ENCODE measurements at regions not wholly inside any gene's neighbourhood (a gene's known extent, or its start where the extent isn't known, plus 50 kb on each side); places are given as distances from the start of the nearest gene placed in this dataset.

GRCh38 chr5:96022971-96023370 is 61.3 kb upstream of the ELL2 start:
- TF ChIP-seq MAX (IDR thresholded peaks at IDR 0.05; ENCODE audit: insufficient read depth, insufficient read length) (no peak), POLR2AphosphoS5 (IDR thresholded peaks at IDR 0.05; ENCODE audit: insufficient read depth, low read depth, low read length) (no peak), JUN (IDR thresholded peaks at IDR 0.05; ENCODE audit: borderline replicate concordance, insufficient read depth, insufficient read length, low read depth) (no peak), POLR2A (IDR thresholded peaks at IDR 0.05; ENCODE audit: low read depth, low read length) (no peak), FOS (IDR thresholded peaks at IDR 0.05; ENCODE audit: borderline replicate concordance, insufficient read depth, low read length) (no peak), GATA2 (IDR thresholded peaks at IDR 0.05; ENCODE audit: insufficient read depth, insufficient read length, low read depth, low read length) (no peak), EZH2 (IDR thresholded peaks at IDR 0.05; ENCODE audit: borderline replicate concordance, low read depth, low read length, severe bottlenecking) (no peak), MYC (IDR thresholded peaks at IDR 0.05; ENCODE audit: low read depth, low read length) (no peak)
- TF ChIP-seq, protein P1, sequence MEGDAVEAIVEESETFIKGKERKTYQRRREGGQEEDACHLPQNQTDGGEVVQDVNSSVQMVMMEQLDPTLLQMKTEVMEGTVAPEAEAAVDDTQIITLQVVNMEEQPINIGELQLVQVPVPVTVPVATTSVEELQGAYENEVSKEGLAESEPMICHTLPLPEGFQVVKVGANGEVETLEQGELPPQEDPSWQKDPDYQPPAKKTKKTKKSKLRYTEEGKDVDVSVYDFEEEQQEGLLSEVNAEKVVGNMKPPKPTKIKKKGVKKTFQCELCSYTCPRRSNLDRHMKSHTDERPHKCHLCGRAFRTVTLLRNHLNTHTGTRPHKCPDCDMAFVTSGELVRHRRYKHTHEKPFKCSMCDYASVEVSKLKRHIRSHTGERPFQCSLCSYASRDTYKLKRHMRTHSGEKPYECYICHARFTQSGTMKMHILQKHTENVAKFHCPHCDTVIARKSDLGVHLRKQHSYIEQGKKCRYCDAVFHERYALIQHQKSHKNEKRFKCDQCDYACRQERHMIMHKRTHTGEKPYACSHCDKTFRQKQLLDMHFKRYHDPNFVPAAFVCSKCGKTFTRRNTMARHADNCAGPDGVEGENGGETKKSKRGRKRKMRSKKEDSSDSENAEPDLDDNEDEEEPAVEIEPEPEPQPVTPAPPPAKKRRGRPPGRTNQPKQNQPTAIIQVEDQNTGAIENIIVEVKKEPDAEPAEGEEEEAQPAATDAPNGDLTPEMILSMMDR (IDR thresholded peaks at IDR 0.05; ENCODE audit: extremely low read depth in 1 of 2, insufficient read depth in 1 of 2, low read depth in 1 of 2, low read length in 2 of 2), result no peak
- FAIRE-seq, result no peak
- H3K27me3 ChIP-seq (ENCODE audit: control insufficient read depth in 2 of 2, insufficient read depth in 2 of 2, low read length in 2 of 2), result no peaks in the 10 kb centered on the region
- no peak overlapping the region for H3K4me2 ChIP-seq (ENCODE audit: insufficient read depth, low read length)
- no peak overlapping the region for H3K4me3 ChIP-seq (replicated peaks in 1 of 3; ENCODE audit: insufficient read depth in 1 of 3, low read depth in 1 of 3, low read length in 3 of 3)
- H4K20me1 ChIP-seq (replicated peaks; ENCODE audit: control insufficient read depth, extremely low read depth, insufficient read depth, low read length), result no peaks in the 10 kb centered on the region
- H3K27ac ChIP-seq (ENCODE audit: insufficient read depth, low read depth, low read length), result no peak overlapping the region
- no peaks in the 10 kb centered on the region for H3K4me1 ChIP-seq (ENCODE audit: control insufficient read depth, extremely low read depth, insufficient read depth, low read length)
- ChIA-PET CTCF (no interaction called here), POLR2A (no interaction called here)
- no peak overlapping the region for H2AFZ ChIP-seq (ENCODE audit: low read depth, low read length)
- no peak overlapping the region for H3K9ac ChIP-seq (replicated peaks; ENCODE audit: extremely low read depth, insufficient read depth, low read length)
- intact Hi-C loops (cut with micrococcal nuclease), result no loop called here
- no peaks in the 10 kb centered on the region for H3K36me3 ChIP-seq (ENCODE audit: control insufficient read depth in 2 of 2, extremely low read depth in 1 of 2, insufficient read depth in 2 of 2, low read length in 2 of 2)
- H3K79me2 ChIP-seq (ENCODE audit: control insufficient read depth, insufficient read depth, low read length), result no peaks in the 10 kb centered on the region
- BruUV-seq (replicated peaks), result no TSS peak
- H3K9me3 ChIP-seq (replicated peaks; ENCODE audit: control insufficient read depth, insufficient read depth, low read length), result no peaks in the 10 kb centered on the region
- H3K9me1 ChIP-seq (replicated peaks; ENCODE audit: control insufficient read depth, extremely low read depth, insufficient read depth, low read length), result no peaks in the 10 kb centered on the region
- dilution Hi-C loops (cut with MboI; ENCODE audit: extremely low pct_ligation_motif_present, low sequenced_read_pairs), result no loop called here
- peak; percentile 3 for DNase-seq (ENCODE audit: low read depth, low spot score)
